Smooth muscle cell (in vitro differentiated cells): ENCODE measurements at regions not wholly inside any gene's neighbourhood (a gene's known extent, or its start where the extent isn't known, plus 50 kb on each side); places are given as distances from the start of the nearest gene placed in this dataset.

Source experiments
- DNase-seq: peaks from one replicate; lab custom pipeline; 2025; ENCODE audit not compliant: unreplicated experiment; lab: John Stamatoyannopoulos, UW
- H2AFZ ChIP-seq: fragments of 200-600 bp; sonication (generic); 2 replicates; pipeline ENCODE4 v1.6.0; 2016; ENCODE audit warnings: antibody characterized with exemption, low read depth, mild to moderate bottlenecking
- H3F3A ChIP-seq: fragments of 200-600 bp; sonication (generic); 2 replicates; pipeline ENCODE4 v1.6.0; 2017; ENCODE audit warnings: antibody characterized with exemption, low read depth
- H3K27ac ChIP-seq: fragments of 200-600 bp; sonication (generic); 2 replicates; pipeline ENCODE4 v1.5.1; 2016; ENCODE audit warnings: low read depth, mild to moderate bottlenecking
- H3K27me3 ChIP-seq: fragments of 200-600 bp; sonication (generic); 2 replicates; pipeline ENCODE4 v1.6.1; 2016; ENCODE audit warnings: low read depth, mild to moderate bottlenecking
- H3K36me3 ChIP-seq: fragments of 200-600 bp; sonication (generic); 2 replicates; pipeline ENCODE4 v1.5.1; 2016; ENCODE audit warnings: low read depth
- H3K4me1 ChIP-seq: fragments of 200-600 bp; sonication (generic); 2 replicates; pipeline ENCODE4 v1.5.1; 2016; ENCODE audit warnings: low read depth
- H3K4me2 ChIP-seq: fragments of 200-600 bp; sonication (generic); 2 replicates; pipeline ENCODE4 v1.6.0; 2016; ENCODE audit warnings: mild to moderate bottlenecking
- H3K4me3 ChIP-seq: fragments of 200-600 bp; sonication (generic); 2 replicates; pipeline ENCODE4 v1.5.1; 2016; ENCODE audit warnings: mild to moderate bottlenecking
- H3K79me2 ChIP-seq: fragments of 200-600 bp; sonication (generic); 2 replicates; pipeline ENCODE4 v1.6.0; 2016; ENCODE audit warnings: low read depth, mild to moderate bottlenecking
- H3K9ac ChIP-seq: fragments of 200-600 bp; sonication (generic); 2 replicates; pipeline ENCODE4 v1.6.0; 2016; ENCODE audit warnings: low read depth
- H3K9me3 ChIP-seq: fragments of 200-600 bp; sonication (generic); replicated peaks from 2 replicates; pipeline ENCODE4 v1.5.1; 2016; ENCODE audit warnings: low read depth
- H4K20me1 ChIP-seq: fragments of 200-600 bp; sonication (generic); 2 replicates; pipeline ENCODE4 v1.6.0; 2016; ENCODE audit warnings: low read depth
- WGBS: methylation state at CpG from one replicate; pipeline ENCODE4 v1.1.7; 2016; ENCODE audit warnings: low lambda C conversion rate; 5-methylcytosine and 5-hydroxymethylcytosine counted together
- TF ChIP-seq, protein P1 (sequence below): fragments of 200-600 bp; sonication (generic); IDR thresholded peaks from 2 replicates; pipeline ENCODE4 v1.5.1; 2017; ENCODE audit warnings: borderline replicate concordance, mild to moderate bottlenecking, antibody characterized with exemption; ENCODE audit not compliant: insufficient read depth, poor library complexity, severe bottlenecking

- Histone ChIP-seq H3F3A (no peaks in the 10 kb centered on the region), H3K27ac (no peak overlapping the region), H3K27me3 (peaks cover 10% of the 10 kb centered on the region), H3K9ac (no peak overlapping the region), H3K4me1 (no peaks in the 10 kb centered on the region), H3K36me3 (no peaks in the 10 kb centered on the region), H2AFZ (no peak overlapping the region), H3K9me3 (no peaks in the 10 kb centered on the region), H4K20me1 (no peaks in the 10 kb centered on the region), H3K4me3 (no peak overlapping the region), H3K79me2 (no peaks in the 10 kb centered on the region), H3K4me2 (no peak overlapping the region)
- TF ChIP-seq, protein P1, sequence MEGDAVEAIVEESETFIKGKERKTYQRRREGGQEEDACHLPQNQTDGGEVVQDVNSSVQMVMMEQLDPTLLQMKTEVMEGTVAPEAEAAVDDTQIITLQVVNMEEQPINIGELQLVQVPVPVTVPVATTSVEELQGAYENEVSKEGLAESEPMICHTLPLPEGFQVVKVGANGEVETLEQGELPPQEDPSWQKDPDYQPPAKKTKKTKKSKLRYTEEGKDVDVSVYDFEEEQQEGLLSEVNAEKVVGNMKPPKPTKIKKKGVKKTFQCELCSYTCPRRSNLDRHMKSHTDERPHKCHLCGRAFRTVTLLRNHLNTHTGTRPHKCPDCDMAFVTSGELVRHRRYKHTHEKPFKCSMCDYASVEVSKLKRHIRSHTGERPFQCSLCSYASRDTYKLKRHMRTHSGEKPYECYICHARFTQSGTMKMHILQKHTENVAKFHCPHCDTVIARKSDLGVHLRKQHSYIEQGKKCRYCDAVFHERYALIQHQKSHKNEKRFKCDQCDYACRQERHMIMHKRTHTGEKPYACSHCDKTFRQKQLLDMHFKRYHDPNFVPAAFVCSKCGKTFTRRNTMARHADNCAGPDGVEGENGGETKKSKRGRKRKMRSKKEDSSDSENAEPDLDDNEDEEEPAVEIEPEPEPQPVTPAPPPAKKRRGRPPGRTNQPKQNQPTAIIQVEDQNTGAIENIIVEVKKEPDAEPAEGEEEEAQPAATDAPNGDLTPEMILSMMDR: no peak
- DNase-seq: no peak
- 63% methylated on average over 5 of the region's 5 CpGs for WGBS
These were observed 515.0 kb downstream of the TBC1D4 start for GRCh38 chr13:74966814-74967424.

DNA sequence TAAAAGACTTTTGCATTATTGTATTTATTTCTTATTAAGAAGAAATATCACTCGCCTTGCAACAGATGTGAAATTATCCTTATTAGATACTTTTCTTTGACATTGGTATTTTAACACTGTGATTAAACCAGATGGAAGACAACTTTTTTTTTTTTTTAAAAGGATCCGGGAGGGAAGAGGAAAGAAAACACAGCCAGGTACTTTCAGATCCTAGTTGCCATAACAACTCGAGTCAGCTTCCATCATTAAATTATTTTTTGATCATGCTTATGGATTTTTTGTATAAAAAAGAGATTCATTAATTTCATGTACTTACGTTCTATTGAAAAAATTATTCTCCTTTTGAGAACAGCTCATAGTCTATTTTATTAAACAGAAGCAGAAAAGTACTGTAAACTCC, 515.7 kb downstream of the TBC1D4 start:
- Histone ChIP-seq H3K4me2 (no peak overlapping the region), H3K9ac (no peak overlapping the region), H3K9me3 (no peaks in the 10 kb centered on the region), H3F3A (no peaks in the 10 kb centered on the region), H3K79me2 (no peaks in the 10 kb centered on the region), H3K36me3 (no peaks in the 10 kb centered on the region), H4K20me1 (no peaks in the 10 kb centered on the region), H3K4me1 (no peaks in the 10 kb centered on the region), H3K27ac (no peak overlapping the region), H3K27me3 (peaks cover 10% of the 10 kb centered on the region), H3K4me3 (no peak overlapping the region), H2AFZ (no peak overlapping the region)
- TF ChIP-seq, protein P1: no peak
- DNase-seq: no peak
- 71% methylated on average over 4 of the region's 4 CpGs for whole genome bisulfite sequencing

- Histone ChIP-seq H4K20me1 (no peaks in the 10 kb centered on the region), H3K27me3 (no peaks in the 10 kb centered on the region), H3K9ac (no peak overlapping the region), H2AFZ (no peak overlapping the region), H3K4me3 (no peak overlapping the region), H3K4me2 (no peak overlapping the region), H3K79me2 (no peaks in the 10 kb centered on the region), H3K36me3 (no peaks in the 10 kb centered on the region), H3K4me1 (no peaks in the 10 kb centered on the region), H3K9me3 (no peaks in the 10 kb centered on the region), H3F3A (no peaks in the 10 kb centered on the region), H3K27ac (no peak overlapping the region)
- no CpG with 5 or more reads among the region's 2 CpGs for WGBS
- TF ChIP-seq, protein P1: no peak
- DNase-seq: no peak
These were observed 536.3 kb downstream of the TBC1D4 start for GRCh38 chr13:74945637-74946036.

- Histone ChIP-seq H3K27ac (no peak overlapping the region), H3F3A (no peaks in the 10 kb centered on the region), H3K9ac (no peak overlapping the region), H3K4me3 (no peak overlapping the region), H3K4me1 (no peaks in the 10 kb centered on the region), H3K27me3 (no peaks in the 10 kb centered on the region), H3K9me3 (no peaks in the 10 kb centered on the region), H2AFZ (no peak overlapping the region), H3K4me2 (no peak overlapping the region), H3K36me3 (no peaks in the 10 kb centered on the region), H4K20me1 (no peaks in the 10 kb centered on the region), H3K79me2 (no peaks in the 10 kb centered on the region)
- no peak for DNase-seq
- TF ChIP-seq, protein P1: no peak
These were observed 550.1 kb downstream of the TBC1D4 start for GRCh38 chr13:74931698-74932433.
